Stimulated activated naive B cell treated with anti-CD40 and anti-IgM and Interleukin-4, amounts not matched to agents 10 μg/mL and 1 μg/mL and 100 μg/mL, for 72 hours (primary cell): ENCODE measurements at regions not wholly inside any gene's neighbourhood (a gene's known extent, or its start where the extent isn't known, plus 50 kb on each side); places are given as distances from the start of the nearest gene placed in this dataset.
A peak's percentile ranks its signal among the peaks of the same experiment; 100 is the strongest.

ENCODE experiments used
- ATAC-seq, 2 donors: fragments of 150-1000 bp; cut with Tn5 transposase; replicated peaks; 2 replicates each; pipeline ENCODE4 v1.10.0; 2021; ENCODE audit warnings: moderate library complexity in 1 of 2
- DNase-seq: peaks from one replicate; pipeline ENCODE4 v3.0.0; 2021
- H3K27ac Mint-ChIP-seq: one replicate; pipeline ENCODE4 v1.8.0; 2022; ENCODE audit warnings: mild to moderate bottlenecking, mixed read lengths
- H3K27me3 Mint-ChIP-seq, 2 donors: one replicate each; pipeline ENCODE4 v1.8.0; 2022; ENCODE audit warnings: mixed read lengths in 2 of 2
- H3K36me3 Mint-ChIP-seq, 2 donors: one replicate each; pipeline ENCODE4 v1.8.0; 2022; ENCODE audit warnings: mixed read lengths in 2 of 2, mild to moderate bottlenecking in 1 of 2
- H3K4me1 Mint-ChIP-seq, 2 donors: one replicate each; pipeline ENCODE4 v1.8.0; 2022; ENCODE audit warnings: mixed read lengths in 2 of 2, mild to moderate bottlenecking in 1 of 2
- H3K4me3 Mint-ChIP-seq, 2 donors: one replicate each; pipeline ENCODE4 v1.8.0; 2022; ENCODE audit warnings: mild to moderate bottlenecking in 2 of 2, mixed read lengths in 2 of 2, moderate library complexity in 1 of 2
- H3K9me3 Mint-ChIP-seq, 2 donors: one replicate each; pipeline ENCODE4 v1.8.0; 2022; ENCODE audit warnings: mixed read lengths in 2 of 2, mild to moderate bottlenecking in 1 of 2

DNA sequence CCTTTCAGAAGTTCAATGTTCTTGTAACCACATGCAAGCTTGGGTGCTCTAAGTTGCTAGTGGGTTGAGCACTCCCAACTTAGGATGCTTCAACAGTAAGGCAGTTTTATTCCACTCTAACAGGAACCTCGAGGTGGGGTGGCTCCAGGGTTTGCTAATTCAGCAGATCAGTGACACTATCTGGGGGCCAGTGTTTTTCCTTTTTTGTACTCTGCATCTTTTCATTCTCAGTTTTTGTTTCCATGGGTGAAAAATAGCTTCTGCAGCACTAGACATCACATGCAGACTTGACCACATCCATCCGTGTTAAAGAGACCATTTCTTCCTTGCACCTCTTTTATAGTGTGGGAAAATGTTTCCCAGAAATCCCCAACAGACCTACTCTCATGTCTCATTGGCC, 497.6 kb downstream of the STIM2 start:
- no peaks in the 10 kb centered on the region for H3K36me3 Mint-ChIP-seq
- H3K27me3 Mint-ChIP-seq, result peaks cover 0 to 3% of the 10 kb centered on the region in 2 donors
- DNase-seq (no peak), ATAC-seq (no peak)
- no peak overlapping the region for H3K27ac Mint-ChIP-seq
- H3K4me1 Mint-ChIP-seq, result no peaks in the 10 kb centered on the region
- no peak overlapping the region for H3K4me3 Mint-ChIP-seq
- H3K9me3 Mint-ChIP-seq, result no peaks in the 10 kb centered on the region

DNA sequence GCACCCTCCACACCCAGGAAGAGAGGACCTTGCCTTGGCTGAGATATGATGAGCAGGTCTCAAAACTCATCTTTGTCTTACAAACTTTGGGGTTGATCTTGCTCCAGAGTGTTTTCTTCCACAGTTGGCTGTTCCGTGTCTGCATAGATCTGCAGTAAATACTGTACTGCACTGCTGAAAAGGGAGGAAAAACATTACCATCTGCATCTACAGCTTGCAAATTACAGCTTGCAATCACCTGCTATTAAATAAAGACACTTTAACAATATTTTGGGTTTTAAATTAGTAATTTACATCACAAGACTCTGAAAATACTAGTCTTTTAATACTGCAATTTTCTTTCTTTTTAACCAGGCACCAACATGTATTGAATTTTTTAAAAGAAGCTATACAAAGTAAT, 499.5 kb downstream of the STIM2 start:
- Mint-ChIP-seq H3K4me3 (no peak overlapping the region), H3K27ac (no peak overlapping the region), H3K9me3 (no peaks in the 10 kb centered on the region), H3K36me3 (no peaks in the 10 kb centered on the region), H3K27me3 (peaks cover 0 to 3% of the 10 kb centered on the region in 2 donors), H3K4me1 (no peaks in the 10 kb centered on the region)
- no peak for ATAC-seq
- no peak for DNase-seq

DNA sequence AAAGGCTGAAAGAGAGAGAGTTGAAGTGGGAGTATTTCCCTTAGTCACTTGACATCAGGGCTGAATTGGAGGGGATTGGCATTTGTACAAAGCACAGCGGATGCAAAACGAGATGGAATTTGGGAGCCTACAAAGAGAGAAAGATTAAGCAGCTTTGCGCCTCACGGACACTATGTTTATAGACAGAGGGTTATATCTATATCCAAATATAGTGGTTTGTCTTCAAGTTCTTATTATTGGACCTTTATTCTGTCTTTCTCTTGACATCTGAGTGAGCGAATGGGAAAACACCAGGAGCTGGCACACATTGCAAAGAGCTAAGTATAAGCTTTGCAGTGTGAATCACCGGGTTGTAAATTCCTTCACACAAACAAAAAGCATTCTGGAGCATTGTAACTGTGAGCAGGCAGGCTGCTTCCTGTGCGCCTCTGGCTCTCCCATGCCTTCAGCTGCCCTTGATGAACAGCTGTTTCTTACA, 500.2 kb downstream of the STIM2 start:
- Mint-ChIP-seq H3K36me3 (no peaks in the 10 kb centered on the region), H3K4me1 (no peaks in the 10 kb centered on the region), H3K4me3 (no peak overlapping the region), H3K9me3 (no peaks in the 10 kb centered on the region), H3K27ac (no peak overlapping the region), H3K27me3 (peaks cover 0 to 3% of the 10 kb centered on the region in 2 donors)
- DNase-seq (no peak), ATAC-seq (no peak)

DNA sequence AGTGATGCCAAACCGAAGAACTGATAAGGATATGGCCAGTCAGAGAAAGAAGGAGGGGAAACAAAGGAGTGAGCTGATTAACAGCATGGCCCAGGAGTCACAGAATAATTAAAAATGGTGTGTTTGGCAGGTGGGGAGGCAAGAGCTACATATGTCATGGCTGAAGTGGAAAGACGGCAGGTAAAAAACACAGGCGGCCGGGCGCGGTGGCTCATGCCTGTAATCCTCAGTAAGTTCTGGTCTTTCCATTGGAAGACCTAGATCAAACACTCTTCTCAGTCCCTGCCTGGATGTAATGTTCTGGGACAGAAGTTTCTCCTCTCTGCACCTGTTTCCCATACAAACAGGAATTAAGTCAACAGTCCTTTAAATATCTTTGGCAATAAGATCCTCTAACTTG, 503.9 kb downstream of the STIM2 start:
- Mint-ChIP-seq H3K36me3 (no peaks in the 10 kb centered on the region), H3K4me3 (no peak overlapping the region), H3K27ac (no peak overlapping the region), H3K27me3 (no peaks in the 10 kb centered on the region), H3K9me3 (no peaks in the 10 kb centered on the region), H3K4me1 (no peaks in the 10 kb centered on the region)
- DNase-seq (no peak), ATAC-seq (no peak)

DNA sequence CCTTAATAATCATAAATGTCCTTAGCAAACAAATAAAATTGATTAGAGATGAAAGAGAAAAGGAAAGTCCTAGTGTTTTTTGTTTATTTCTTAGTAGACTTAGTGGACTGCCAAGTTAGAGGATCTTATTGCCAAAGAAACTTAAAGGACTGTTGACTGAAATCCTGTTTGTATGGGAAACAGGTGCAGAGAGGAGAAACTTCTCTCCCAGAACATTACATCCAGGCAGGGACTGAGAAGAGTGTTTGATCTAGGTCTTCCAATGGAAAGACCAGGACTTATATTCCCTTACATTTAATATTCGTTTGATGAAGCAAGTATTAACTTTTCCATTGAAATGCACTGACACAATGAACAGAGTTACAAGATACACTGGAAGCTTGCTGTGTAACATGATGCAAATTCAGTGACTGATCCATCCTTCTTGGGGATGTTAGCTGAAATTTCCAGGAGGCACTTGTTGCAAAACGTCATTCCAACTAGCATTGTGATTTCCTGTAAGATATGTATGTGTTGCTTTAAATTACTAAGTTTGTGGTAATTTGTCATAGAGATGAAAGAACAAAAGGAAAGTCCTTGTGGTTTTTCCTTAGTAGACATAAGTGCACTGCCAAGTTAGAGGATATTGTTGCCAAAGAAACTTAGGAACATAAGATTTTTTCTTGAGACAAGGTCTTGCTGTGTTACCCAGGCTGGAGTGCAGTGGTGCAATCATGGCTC, 505.6 kb downstream of the STIM2 start:
- ATAC-seq, result no peak
- H3K4me3 Mint-ChIP-seq, result no peak overlapping the region
- H3K4me1 Mint-ChIP-seq, result no peaks in the 10 kb centered on the region
- no peak overlapping the region for H3K27ac Mint-ChIP-seq
- H3K9me3 Mint-ChIP-seq, result no peaks in the 10 kb centered on the region
- no peak for DNase-seq
- no peaks in the 10 kb centered on the region for H3K27me3 Mint-ChIP-seq
- H3K36me3 Mint-ChIP-seq, result no peaks in the 10 kb centered on the region

DNA sequence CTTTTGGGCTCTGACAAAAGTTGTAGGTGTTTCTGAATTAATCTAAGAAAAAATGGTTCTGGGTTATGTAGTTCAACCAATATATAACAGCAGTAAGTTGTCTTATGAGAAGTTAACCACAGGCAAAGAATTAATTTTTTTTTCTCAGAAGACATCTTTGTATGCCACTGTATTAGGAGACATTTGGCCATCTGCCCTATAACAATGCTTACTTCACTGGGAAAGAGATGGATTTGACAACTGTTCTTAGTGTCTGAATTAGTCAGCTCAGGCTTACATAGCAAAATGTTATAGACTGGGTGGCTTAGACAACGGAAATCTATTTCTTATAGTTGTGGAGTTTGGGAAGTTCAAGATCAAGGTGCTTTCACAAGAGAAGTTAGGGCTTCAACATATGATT, 508.1 kb downstream of the STIM2 start:
- Mint-ChIP-seq H3K4me3 (no peak overlapping the region), H3K27me3 (no peaks in the 10 kb centered on the region), H3K9me3 (no peaks in the 10 kb centered on the region), H3K4me1 (no peaks in the 10 kb centered on the region), H3K36me3 (no peaks in the 10 kb centered on the region), H3K27ac (no peak overlapping the region)
- ATAC-seq (no peak), DNase-seq (no peak)

DNA sequence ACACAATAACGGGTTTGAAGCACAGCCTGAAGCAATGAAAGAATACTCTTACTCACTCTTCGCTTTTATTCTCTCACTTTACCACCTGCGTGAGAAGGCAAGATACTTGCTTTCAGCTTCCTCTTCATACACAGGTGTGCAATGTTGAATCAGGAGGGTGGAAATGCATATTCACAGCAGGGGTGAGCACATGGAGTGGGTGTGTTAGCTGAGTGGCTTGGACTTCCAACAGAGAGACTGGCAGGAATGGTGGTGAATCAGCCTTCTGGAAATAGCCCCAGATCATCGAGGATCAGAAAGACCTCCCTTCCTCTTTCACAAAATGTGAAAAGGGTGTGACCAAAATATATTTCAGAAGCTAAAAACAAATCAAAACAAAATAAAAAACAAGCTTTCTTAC, 521.2 kb downstream of the STIM2 start:
- no peaks in the 10 kb centered on the region for H3K4me1 Mint-ChIP-seq
- DNase-seq (no peak), ATAC-seq (no peak)
- H3K4me3 Mint-ChIP-seq, result no peak overlapping the region
- no peaks in the 10 kb centered on the region for H3K27me3 Mint-ChIP-seq
- no peaks in the 10 kb centered on the region for H3K36me3 Mint-ChIP-seq
- peaks cover 4 to 5% of the 10 kb centered on the region in 2 donors for H3K9me3 Mint-ChIP-seq
- H3K27ac Mint-ChIP-seq, result no peak overlapping the region

DNA sequence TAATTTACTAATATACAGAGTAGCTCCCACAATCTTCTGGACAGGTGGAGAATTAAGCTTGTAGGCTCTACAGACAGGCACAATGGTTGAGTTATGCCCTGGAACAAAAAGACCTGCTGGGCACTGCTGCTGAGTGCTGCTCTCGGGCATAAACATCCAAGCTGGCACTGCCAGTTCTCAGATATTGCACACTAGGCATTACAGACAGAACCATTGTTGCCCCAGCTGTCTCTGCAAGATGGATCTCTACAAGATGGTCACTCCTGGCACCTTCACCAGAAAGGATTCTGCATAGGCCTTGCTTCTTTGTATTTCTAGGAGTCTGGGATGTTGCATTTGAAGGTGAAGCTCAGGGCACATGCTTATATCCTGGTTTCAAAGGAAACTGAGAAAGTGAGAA, 527.1 kb downstream of the STIM2 start:
- H3K9me3 Mint-ChIP-seq, result peaks cover 0 to 4% of the 10 kb centered on the region in 2 donors
- H3K36me3 Mint-ChIP-seq, result no peaks in the 10 kb centered on the region
- H3K27me3 Mint-ChIP-seq, result no peaks in the 10 kb centered on the region
- no peaks in the 10 kb centered on the region for H3K4me1 Mint-ChIP-seq
- no peak overlapping the region for H3K4me3 Mint-ChIP-seq
- H3K27ac Mint-ChIP-seq, result no peak overlapping the region
- DNase-seq, result no peak
- ATAC-seq, result peak in 1 of 2 donors; percentile 16

DNA sequence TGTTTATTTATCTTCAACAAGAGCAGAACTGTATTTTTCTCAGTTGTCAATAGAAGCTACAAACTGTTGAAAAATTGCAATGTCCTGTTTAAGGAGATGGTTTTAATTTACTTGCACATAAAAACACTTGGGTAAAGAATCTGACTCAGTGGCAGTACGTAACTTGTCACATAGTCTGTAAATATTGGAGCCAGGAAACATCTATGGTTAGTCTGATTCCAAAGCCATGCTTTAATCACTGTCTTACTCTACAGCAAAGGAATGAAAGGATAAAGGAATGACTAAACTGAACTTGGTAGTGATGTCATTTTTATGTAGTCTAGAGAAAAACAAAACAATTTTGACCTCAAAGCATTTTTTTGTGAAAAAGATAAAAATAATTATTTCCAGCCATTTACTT, 537.2 kb downstream of the STIM2 start:
- Mint-ChIP-seq H3K4me3 (no peak overlapping the region), H3K4me1 (no peaks in the 10 kb centered on the region), H3K27me3 (peaks cover 0 to 5% of the 10 kb centered on the region in 2 donors), H3K9me3 (peaks cover 4 to 6% of the 10 kb centered on the region in 2 donors), H3K27ac (no peak overlapping the region), H3K36me3 (no peaks in the 10 kb centered on the region)
- no peak for DNase-seq
- no peak for ATAC-seq

DNA sequence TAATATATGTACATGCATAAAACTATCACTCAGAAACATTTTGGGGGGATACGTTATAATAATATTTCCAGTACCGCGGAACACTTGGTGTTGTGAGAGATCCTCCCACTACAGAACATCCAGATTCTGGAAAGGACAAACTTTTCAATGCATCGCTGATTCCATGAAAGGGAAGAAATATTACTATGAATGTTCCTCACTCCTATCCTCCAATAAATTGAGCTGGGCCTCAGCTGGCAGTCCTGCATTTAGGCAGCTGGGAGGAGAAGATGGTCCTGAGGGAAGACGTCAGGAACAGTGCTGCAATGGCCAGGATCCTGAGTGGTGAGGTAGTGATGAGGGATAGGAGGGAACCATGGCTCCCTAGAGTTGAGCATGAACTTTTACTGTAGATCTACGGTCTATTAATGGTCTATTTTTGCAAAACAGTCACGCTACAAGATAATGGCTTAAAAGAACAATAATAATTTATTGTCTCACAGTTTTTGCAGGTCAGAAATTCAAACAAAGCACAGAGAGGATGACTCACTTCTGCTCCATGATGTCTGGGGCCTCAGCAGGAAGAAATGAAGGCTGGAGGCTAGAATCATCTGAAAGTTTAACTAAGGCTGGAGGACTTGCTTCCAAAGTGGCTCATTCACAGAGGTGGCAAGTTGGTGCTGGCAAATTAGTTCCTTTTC, 538.1 kb downstream of the STIM2 start:
- no peak overlapping the region for H3K4me3 Mint-ChIP-seq
- no peak overlapping the region for H3K27ac Mint-ChIP-seq
- ATAC-seq (no peak), DNase-seq (no peak)
- H3K4me1 Mint-ChIP-seq, result no peaks in the 10 kb centered on the region
- peaks cover 4 to 6% of the 10 kb centered on the region in 2 donors for H3K9me3 Mint-ChIP-seq
- peaks cover 0 to 5% of the 10 kb centered on the region in 2 donors for H3K27me3 Mint-ChIP-seq
- H3K36me3 Mint-ChIP-seq, result no peaks in the 10 kb centered on the region

DNA sequence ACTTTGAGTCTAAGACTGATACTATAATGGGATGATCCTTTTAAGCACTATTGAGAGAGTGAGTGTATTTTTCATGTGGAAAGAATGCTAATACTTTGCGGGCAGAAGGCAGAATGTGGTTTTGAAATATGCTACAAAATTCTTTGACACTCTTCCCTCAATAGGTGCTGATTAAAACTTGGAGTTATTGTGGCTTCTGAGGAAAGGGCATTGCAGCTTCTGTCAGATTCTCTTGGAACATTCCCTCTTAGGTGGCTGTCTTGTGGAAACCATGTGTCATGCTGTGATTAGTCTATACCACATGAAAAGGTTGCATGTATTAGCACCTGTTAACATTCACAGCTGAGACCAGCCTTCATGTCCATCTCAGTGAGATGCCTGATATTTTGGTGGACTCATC, 547.0 kb downstream of the STIM2 start:
- H3K36me3 Mint-ChIP-seq, result no peaks in the 10 kb centered on the region
- no peak overlapping the region for H3K27ac Mint-ChIP-seq
- ATAC-seq, result no peak
- peaks cover 13 to 14% of the 10 kb centered on the region in 2 donors for H3K9me3 Mint-ChIP-seq
- no peak for DNase-seq
- no peak overlapping the region for H3K4me3 Mint-ChIP-seq
- H3K4me1 Mint-ChIP-seq, result peaks cover 0 to 5% of the 10 kb centered on the region in 2 donors
- no peaks in the 10 kb centered on the region for H3K27me3 Mint-ChIP-seq

DNA sequence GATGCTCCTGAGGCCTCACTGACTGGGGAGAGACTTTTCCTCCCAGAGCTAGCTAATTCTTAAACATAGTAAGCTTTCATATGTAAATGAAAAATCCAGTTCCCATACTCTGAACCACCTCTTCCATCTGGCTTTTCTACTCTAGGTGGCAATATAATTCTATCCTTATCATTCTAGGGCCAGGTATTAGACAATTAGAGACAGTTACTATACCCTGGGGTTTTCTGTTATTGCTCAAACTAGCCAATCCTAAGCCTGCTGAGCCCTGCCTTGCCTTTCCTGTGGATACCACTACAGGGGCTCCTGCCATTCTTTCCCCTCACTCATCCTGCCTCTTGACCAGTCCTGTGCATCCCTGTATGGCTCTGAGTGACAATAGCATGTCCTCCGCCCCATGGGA, 552.0 kb downstream of the STIM2 start:
- DNase-seq, result no peak
- no peak overlapping the region for H3K27ac Mint-ChIP-seq
- no peak overlapping the region for H3K4me3 Mint-ChIP-seq
- H3K36me3 Mint-ChIP-seq, result no peaks in the 10 kb centered on the region
- H3K4me1 Mint-ChIP-seq, result peaks cover 0 to 5% of the 10 kb centered on the region in 2 donors
- no peaks in the 10 kb centered on the region for H3K27me3 Mint-ChIP-seq
- ATAC-seq, result no peak
- H3K9me3 Mint-ChIP-seq, result peaks cover 7 to 9% of the 10 kb centered on the region in 2 donors

DNA sequence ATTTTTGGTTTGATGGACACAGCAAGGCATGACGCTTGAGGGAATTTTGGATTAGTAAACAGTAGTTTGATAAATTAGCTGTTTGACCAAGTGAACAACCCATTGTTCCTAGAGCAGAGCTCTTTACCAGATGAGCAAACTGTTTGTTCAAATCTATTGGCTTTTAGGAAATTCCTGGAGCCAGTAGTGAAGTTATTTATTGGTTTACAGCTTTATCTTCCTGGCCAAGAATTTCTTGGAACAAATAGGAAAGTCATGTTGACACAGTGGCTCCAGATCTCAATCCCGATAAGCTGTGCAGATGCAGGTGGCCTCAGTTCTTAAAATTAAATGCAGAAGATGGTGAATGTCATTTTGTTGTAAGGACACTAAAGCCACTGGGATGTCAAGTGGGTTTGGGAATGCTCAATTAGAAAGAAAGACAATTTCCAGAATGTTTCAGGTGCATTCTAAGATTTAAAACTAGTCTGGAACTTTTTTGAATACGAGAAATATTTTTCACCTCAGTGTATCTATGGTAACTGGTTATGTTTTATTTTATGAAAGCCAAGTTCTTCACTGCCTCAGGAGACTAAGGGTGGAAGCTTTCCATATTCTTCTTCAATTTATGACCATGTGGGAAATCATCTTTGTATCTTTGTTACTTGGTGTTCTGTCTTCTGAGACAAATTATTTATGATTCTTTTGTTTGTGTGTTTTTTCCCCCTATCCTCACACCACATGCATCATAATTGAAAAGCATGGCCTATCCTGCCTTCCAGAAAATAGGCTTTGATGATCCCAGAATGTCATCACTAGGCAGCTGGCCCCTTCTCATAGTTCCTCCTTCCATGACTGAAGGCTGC, 554.5 kb downstream of the STIM2 start:
- no peaks in the 10 kb centered on the region for H3K36me3 Mint-ChIP-seq
- no peaks in the 10 kb centered on the region for H3K27me3 Mint-ChIP-seq
- H3K4me1 Mint-ChIP-seq, result no peaks in the 10 kb centered on the region
- DNase-seq, result no peak
- no peak for ATAC-seq
- peaks cover 12 to 15% of the 10 kb centered on the region in 2 donors for H3K9me3 Mint-ChIP-seq
- H3K4me3 Mint-ChIP-seq, result no peak overlapping the region
- no peak overlapping the region for H3K27ac Mint-ChIP-seq

DNA sequence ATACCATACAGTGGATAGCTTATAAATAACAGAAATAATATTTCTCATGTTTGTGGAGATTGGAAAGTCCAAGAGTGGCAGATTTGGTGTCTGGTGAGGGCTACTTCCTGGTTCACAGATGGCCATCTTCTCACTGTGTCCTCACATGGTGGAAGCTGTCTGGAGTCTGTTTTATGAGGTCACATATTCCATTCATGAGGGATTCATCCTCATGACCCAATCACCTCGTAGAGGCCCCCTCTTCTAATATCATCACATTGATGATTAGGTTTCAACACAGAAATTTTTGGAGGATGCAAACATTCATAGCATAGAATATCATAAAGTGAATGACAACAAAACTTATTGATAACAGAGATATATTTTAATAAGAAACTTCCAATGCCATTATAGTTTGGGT, 568.0 kb downstream of the STIM2 start:
- DNase-seq, result no peak
- no peaks in the 10 kb centered on the region for H3K9me3 Mint-ChIP-seq
- no peaks in the 10 kb centered on the region for H3K4me1 Mint-ChIP-seq
- no peaks in the 10 kb centered on the region for H3K27me3 Mint-ChIP-seq
- H3K36me3 Mint-ChIP-seq, result no peaks in the 10 kb centered on the region
- ATAC-seq, result no peak
- H3K4me3 Mint-ChIP-seq, result no peak overlapping the region
- no peak overlapping the region for H3K27ac Mint-ChIP-seq
